ENCODE measurements at regions not wholly inside any gene's neighbourhood (a gene's known extent, or its start where the extent isn't known, plus 50 kb on each side); places are given as distances from the start of the nearest gene placed in this dataset.

DNA sequence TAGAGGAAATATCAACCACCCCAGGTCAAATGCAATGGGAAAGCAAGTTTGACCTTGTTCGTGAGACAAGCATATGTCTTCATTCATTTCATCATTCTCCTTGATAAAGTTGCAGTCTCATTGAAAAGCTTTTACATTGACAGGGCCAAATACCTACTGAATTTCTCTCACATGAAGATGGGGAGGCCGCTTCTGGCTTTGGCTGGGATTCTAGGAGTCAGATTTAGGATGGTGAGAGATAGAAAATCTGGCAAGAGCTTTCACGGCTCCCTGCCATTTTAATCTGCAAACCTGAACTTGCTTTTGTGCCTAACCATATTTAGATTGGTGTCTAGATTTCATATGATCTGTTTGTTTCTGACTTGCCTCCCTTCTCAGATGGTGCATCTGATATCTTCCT is 88.0 kb downstream of the TMEM100 start:
- DNase-seq (ENCODE audit: low read depth): no peak

DNA sequence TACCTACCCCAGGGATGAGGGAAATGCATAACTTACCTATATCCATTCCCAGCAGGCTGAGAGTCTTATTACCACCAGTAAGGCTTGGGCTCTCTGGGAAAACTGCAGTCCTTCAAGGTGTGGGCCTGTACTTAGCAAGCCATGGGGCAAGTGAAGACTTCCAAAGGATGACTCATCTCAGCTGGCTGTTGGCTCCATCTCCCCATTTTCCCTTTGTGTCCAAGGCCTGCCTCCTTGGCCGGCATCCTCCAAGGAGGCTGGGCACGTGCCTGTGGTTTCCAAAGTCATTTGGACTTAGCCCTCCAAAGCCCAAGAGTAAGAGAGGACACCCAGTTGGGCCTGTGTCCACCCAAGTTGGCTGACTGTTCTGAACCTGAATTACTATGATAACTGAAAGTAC is 89.8 kb downstream of the TMEM100 start:
- DNase-seq (ENCODE audit: low read depth): peak; percentile 20

DNA sequence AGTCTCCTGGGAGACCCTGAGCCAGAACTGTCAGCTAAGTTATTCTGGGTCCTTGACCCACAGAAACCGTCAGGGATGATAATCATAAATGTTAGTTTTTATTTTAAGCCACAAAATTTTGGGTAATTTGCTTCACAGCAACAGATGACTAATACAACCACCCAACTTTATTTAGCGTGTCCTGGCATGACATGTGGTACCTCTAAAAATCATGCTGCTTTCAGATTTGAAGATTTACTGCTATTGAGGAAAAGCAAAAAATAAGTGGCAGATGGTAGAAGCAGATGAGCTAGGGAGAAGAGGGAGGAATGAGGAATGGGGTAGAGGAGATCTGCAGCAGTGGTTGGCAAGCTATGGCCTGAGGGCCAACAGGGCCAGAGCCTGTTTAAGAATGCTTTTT is 90.4 kb downstream of the TMEM100 start:
- no peak for DNase-seq (ENCODE audit: low read depth)

DNA sequence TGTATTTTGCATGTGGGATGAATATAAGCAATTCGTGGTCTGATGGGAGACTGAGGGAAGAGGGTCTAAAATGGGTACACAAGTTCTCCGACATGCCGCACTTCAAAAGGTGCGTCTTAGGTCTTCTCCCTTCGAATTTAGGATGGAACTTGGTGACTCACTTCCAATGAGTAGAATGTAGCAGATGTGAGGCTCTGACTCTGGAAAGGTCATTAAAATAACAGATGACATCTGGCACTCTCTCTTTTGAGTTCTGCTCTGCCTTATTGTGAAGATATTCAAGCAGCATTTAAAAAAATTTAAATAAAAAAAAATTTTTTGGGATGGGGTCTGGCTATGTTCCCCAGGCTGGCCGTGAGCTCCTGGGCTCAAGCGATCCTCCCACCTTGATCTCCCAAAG is 92.7 kb downstream of the TMEM100 start:
- DNase-seq (ENCODE audit: low read depth): no peak

DNA sequence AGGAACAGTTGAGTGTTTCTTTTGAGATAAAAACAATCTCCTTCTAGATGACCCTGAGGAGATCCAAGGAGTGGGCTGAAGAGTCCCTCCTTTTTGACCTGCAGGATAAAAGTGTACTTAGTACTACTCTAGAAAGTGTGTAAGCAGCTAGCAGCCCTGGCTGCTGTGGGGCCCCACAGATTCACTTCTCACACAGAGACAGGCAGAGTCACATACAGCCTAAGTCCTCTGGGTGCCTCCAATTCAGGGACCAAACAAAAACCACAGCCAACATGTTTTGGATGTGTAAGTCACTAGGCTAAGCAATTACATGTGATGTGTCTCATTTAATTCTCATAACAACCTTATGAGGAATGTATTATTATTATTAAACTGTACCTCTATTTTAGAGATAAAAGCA is 97.1 kb downstream of the TMEM100 start:
- no peak for DNase-seq (ENCODE audit: low read depth)

DNA sequence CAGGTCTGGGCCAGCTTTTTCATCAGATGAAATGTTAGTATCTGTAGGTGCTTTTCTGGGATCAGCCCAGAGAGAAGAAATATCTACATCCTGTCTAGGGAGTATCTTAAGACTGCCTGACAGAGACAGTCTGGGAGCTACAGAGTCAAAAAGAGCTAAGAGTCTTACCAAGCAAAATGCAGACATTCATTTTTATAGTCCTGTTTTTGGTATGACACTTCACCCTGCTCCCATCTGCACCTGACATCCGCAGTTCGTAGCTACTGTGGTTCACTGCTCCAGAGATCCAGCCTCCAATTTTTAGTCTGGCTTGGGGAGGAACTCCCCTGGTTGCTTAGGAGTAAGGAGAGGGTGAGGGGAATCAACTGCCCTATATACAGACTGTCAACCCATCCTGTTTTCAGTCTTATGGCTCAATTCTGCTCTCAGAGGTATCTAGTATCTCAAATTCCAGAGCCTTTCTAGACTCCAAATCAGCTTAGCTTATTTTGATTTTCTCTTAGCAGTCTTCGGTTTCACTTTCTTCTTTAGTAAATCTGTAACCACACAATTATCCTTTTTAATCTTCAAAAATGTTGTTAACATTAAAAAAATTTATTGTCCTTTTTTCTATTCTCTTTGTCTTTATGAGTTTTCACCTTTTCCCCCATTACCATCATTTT is 97.8 kb downstream of the TMEM100 start:
- no peak for DNase-seq (ENCODE audit: low read depth)

DNA sequence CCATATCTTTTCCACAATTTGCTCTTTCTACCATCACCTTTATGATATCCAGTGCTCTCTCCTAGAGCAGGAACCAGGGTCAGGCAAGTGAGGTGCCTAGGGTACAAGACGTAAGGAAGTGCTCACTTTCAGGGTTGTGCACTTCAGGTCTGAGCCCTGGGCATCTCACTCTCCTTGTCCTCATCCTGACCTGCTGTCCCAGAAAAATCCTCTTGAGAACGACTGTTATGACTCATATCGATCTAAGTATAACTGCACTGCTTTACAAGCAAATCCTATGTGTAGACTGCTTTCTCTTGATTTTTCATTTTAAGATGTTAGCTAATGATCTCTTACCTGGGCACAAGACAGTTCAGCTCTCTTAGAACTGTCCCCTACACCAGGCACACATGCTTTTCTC is 100.1 kb downstream of the TMEM100 start:
- DNase-seq (ENCODE audit: low read depth): no peak

DNA sequence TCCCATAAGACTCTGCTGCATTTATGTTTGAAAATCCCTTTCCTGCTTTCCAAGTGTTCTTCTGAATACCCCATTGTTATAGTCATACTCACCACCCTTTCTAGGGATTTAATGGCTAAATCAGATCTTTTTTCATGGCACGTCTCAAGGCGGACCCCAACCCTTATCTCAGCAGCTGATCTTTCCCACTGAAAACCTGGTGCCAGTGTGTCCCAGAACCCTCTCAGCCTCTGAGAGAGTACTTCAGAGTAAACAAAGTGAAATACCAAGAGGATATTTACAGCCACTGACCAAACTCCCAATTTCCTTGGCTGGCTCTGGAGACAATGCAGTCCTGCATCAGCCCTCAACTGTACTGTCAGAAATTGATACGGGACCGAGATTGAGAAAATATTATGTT is 101.7 kb downstream of the TMEM100 start:
- no peak for DNase-seq (ENCODE audit: low read depth)

DNA sequence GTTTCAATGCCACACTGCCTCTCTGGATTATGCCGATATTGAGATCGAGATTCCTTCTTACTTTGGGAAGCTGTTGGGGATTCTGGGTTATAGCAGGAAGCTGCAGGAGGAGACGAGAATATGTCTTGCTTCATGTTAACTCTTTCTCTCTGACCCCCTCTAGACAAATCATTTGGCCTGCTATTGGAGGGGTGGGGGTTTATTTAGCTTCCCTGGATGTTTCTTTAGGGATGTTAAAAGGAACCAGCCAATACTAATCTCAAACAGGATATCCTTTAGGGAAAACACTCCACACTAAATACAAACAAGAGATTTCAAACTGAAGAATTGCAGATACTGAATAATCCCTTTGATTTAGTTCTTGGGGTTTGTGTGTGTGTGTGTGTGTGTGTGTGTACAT is 102.6 kb downstream of the TMEM100 start:
- DNase-seq (ENCODE audit: low read depth): no peak

DNA sequence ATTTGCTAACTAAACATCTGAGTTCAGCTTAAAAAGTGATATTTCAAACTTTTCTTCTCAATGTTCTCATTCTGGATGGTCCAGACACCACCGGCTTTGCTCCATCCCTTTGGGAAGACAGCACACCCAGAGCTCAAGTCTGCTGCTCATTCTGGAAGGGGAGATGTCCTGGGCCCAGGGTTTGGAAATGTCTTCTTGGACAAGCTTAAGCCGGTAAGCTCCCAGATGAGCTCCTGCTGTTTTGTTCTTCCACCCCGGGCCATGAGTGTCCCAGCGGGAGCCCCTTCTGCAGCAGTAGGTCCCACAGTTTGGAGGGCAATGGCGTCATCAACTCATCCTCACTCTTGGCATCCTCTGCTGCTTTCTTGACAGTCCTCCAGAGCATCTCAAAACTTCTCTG is 105.2 kb downstream of the TMEM100 start:
- no peak for DNase-seq (ENCODE audit: low read depth)

DNA sequence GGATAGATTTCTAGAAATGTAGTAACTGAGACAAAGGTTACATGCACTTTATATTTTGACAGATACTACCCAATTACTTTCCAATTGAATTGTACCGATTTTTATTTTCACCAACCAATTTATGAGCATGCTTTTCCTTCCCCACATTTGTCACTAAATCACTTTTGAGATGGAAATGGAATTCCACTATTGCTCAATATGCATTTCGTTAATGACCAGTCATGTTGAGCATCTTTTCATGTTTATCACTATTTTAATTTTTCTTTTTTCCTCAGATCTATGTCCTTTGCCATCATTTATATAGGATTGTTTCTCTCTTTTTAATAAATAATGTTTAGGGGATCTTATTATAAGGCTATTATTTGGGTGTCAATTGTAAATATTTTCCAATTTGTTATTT is 102.8 kb upstream of the SMIM36 start:
- DNase-seq (ENCODE audit: low read depth): no peak

DNA sequence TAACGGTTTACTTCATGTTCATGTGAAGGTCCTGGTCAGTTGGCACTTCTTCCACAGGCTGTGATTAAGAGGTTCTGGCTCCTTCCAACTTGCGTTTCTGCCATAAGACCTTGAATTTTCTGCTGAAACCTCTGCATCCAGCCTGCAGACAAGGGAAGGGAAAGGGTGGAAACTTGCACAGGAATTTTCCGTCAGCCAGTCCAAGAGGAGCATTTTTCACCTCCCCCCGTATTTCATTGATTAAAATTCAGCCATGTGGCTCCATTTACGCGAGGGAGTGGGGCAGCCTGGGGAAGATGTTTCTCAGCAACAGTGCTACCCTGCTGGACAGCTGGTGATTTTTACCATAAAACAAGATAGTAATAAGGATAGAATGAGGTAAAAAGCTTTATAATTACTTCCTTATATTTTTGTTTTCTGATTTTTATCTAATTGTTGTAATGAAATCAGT is 101.5 kb upstream of the SMIM36 start:
- no peak for DNase-seq (ENCODE audit: low read depth)

DNA sequence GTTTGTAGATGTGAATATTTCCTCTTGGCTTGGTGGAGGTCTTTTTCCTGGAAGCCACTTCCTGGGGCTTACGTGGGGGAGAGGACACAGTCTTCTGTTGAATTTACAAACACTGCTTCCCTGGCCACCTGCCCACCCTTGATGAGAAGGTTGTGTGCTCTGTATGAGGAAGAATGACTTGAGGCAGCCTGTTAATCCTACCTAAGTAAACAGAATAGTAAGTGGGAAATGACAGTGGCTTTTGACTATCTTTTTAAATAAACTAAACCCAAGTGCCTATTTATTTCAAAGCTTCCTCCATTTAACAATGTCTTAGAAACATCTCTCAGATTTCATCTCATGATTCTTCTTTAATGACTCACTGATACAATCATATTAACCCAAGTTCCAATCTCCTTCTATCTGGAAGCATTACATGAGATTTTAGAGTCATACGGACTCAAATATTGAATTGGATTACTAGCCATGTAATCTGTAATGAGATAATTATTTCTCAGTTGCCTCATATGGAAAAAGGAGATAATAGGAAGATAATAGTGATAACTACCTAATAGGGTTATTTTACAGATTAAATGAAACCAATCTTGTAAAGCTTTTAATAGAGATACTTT is 96.6 kb upstream of the SMIM36 start:
- DNase-seq (ENCODE audit: low read depth): peak; percentile 55

DNA sequence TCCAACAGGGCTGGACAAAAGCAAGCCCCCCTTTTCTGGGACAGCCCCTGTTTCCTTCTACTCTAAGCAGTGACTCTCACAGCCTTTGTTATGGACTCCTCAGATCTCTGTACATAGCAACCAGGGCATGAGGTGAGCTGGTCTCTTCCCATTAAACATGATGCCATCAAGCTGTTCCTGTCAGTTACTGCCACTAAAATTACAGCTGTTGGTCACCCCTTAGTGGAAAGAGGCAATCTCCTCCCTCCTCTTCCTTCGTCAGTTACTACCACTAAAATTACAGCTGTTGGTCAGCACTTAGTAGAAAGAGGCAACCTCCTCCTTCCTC is 95.2 kb upstream of the SMIM36 start:
- peak; percentile 98 for DNase-seq (ENCODE audit: low read depth)

DNA sequence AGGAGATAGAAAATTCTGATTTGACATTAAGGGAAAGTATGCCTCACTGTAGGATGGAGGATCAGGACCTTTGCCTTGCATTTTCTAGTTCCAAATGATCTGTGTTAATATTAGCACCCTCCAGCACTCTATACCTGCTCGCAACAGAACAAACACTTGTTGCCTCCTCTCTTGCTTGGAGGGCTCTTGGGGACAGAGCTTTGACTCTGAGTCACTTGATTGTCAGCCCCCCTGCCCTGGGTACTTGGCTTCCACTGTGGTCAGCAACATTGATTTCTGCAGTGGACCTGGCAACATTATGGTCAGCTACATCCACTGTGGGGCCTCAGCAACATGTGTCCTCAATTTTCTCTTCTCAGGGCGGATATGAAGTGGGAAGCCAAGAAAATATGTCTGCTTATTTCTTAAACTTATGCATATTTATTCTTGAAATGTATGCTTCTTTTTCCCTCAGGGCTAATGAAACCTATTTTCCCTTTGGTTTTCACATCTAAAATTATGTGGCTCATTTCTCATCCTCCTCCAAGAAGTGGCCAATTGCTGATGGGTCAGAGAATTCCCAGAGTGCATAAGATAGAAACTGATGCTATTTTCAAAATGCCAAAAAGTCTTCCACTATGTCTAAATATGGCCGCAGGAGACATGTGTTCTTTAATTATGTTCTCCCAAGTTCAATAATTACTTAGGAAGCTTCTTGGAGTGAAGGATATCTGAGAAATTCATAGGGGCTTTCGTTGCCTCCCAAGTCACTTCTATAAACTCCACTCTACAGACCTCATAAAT is 94.6 kb upstream of the SMIM36 start:
- DNase-seq (ENCODE audit: low read depth): peak; percentile 55

DNA sequence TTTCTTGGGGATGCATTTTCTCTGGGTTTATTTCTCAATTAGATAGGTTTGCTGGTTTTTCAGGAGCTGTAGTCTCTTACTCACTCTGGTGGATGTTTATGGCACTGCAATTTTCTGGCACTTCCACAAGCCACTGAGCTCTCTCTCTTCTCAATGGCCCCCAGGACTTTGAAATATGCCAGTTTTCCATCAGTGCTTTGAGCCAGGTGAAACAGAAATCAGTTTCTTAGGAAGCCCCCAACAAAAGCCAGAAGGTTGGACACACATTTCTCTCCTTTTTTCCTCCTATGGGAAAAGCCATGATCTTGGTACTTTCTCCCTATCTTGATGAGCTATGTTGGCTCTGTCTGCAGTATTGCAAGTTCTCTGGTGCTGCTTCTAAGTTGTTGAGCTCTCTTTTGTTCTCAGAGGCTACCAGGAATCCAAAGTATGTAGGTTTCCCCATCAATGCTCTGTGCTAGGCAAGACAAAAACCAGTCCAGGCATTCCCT is 90.7 kb upstream of the SMIM36 start:
- DNase-seq (ENCODE audit: low read depth): peak; percentile 65

DNA sequence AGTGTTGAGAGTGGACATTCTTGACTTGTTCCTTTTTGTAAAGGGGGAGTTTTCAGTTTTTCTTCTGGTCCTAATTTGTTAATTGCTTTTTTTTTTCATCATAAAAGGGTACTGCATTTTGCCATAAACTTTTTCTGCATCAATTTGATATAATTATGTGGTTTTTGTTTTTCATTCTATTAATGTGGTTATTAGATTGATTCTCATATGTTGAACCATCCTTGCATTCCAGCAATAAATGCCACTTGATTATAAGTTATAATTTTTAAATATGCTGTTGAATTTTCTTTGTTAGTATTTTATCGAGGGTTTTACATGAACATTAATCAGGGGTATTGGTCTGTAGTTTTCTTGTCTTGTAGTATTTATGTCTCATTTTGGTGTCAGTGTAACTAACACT is 87.2 kb upstream of the SMIM36 start:
- no peak for DNase-seq (ENCODE audit: low read depth)

DNA sequence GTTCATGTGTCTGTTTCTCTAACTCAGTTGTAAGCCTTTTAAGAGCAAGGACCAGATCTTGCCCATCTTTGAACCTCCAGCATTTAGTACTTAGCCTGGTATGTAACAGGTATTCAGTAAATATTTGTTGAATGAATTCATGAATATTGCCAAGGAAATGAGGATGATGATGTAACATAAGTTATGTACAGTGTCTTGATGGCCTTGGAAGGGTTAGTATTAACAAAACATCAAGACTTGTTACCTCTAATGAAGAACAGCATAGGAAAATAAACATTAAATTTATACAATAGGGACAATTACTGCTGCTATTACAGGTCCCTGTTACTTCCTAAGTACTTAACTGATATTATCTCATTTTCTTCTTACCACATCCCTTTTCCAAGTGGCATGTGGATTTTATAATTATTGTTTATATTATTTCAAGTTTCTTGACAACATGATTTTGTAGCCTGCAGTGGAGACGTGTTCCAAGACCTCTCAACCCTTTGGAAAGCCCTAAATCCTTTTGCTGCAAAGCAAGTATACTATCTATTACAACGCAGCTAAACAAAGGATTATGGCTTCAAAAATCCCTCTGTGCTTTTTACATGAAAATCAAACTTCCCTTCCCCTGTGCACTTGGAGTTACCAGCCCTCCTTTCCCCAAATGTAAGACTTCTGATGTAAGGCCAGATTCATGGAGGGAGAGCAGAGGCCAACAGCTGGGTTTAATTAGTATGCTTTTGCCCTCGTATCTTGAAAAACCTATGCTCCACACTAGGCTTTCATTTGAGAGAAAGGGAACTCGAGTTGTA is 77.4 kb upstream of the SMIM36 start:
- no peak for DNase-seq (ENCODE audit: low read depth)

DNA sequence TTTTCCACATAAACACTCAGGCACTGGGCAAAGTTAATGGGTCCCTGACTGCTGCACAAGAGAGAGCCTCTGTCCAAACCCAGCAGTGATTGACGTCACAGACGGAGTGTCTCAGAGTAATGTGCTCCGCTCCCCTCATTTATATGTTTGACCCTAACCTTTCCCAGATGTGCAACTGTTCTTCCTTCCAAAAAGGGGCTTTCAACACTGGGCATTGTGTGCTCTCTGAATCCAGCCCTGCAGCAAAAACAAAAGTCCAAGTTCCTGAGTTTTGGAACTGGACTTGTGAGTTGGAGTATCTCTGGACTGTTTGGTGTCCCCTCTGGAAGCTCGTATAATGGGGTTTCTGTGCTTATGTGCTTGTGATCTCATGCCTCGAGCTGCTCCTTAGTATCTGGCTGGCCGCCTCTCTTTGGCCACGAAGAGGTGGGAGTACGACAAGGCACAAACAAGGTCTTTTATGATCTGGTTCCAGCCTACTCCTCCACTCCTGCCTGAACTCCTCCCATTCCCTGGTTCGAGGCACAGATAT is 76.4 kb upstream of the SMIM36 start:
- no peak for DNase-seq (ENCODE audit: low read depth)

DNA sequence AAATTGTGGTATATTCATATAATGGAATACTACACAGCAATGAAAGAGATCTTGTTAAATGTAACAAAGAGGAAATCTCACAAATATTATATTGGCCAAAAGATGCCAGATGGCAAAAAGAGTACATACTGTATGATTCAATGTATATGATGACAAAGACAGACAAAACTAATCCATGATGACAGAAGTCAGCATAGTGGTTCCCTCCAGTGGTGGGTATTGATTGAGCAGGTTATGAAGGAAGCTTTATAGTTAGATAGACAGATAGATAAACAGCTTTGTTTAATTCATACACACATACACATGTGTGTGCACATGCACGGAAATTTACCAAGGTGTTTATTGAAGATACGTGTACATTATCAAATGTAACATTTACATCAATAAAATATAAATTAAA is 74.4 kb upstream of the SMIM36 start:
- no peak for DNase-seq (ENCODE audit: low read depth)

DNA sequence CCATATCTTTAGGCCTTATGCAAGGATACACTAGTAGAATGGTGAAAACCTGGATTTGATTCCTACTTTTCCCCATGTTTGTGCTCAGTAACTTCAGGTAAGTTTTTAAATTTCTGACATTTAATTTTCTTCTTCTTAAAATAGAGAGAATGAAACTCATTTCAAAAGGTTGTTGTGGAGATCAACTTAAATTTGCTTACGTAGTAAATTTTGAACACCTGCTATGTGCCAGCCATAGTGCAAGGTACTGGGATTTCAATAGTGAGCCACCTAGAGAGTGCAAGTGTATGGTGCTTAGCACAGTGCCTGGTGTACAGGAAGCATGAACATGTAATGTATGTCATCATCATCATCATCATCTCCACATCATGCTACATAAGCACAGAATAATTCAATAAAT is 73.6 kb upstream of the SMIM36 start:
- no peak for DNase-seq (ENCODE audit: low read depth)
